ENCODE measurements at regions not wholly inside any gene's neighbourhood (a gene's known extent, or its start where the extent isn't known, plus 50 kb on each side); places are given as distances from the start of the nearest gene placed in this dataset.
A peak's percentile ranks its signal among the peaks of the same experiment; 100 is the strongest.
"Not testable (repeated sequence)": the region's sequence is repeated elsewhere in the genome, so short reads cannot be mapped to it uniquely, and the experiment has no call there.

GRCh38 chr5:21494033-21494432, 1359.1 kb downstream of the CDH12 start:
- H3K4me3 ChIP-seq (replicated peaks in 1 of 2; ENCODE audit: low read depth in 2 of 2, low read length in 2 of 2): not testable (repeated sequence)

GRCh38 chr5:21491182-21491581, 1362.0 kb downstream of the CDH12 start:
- DNase-seq (ENCODE audit: low read depth in 2 of 2); H3K4me3 ChIP-seq (replicated peaks in 1 of 2; ENCODE audit: low read depth in 2 of 2, low read length in 2 of 2): not testable (repeated sequence)

More at GRCh38 chr5:21494033-21494432, 1359.1 kb downstream of the CDH12 start:
- not testable (repeated sequence) for DNase-seq (ENCODE audit: low read depth in 2 of 2)

- DNase-seq (ENCODE audit: low read depth in 2 of 2); H3K4me3 ChIP-seq (replicated peaks in 1 of 2; ENCODE audit: low read depth in 2 of 2, low read length in 2 of 2): not testable (repeated sequence)
Measured at GRCh38 chr5:21488828-21489227, 1364.3 kb downstream of the CDH12 start.

GRCh38 chr5:21485458-21486000, 1367.6 kb downstream of the CDH12 start:
- peak; percentile 13 for TF ChIP-seq CTCF (IDR thresholded peaks at IDR 0.05; ENCODE audit: low read depth, low read length)
- peak in 1 of 2 donors; percentile 7 for DNase-seq (ENCODE audit: low read depth in 2 of 2)
- not testable (repeated sequence) for H3K4me3 ChIP-seq (replicated peaks in 1 of 2; ENCODE audit: low read depth in 2 of 2, low read length in 2 of 2)

GRCh38 chr5:21484498-21484889, 1368.7 kb downstream of the CDH12 start:
- H3K4me3 ChIP-seq (replicated peaks in 1 of 2; ENCODE audit: low read depth in 2 of 2, low read length in 2 of 2); DNase-seq (ENCODE audit: low read depth in 2 of 2): not testable (repeated sequence)

- H3K4me3 ChIP-seq (replicated peaks in 1 of 2; ENCODE audit: low read depth in 2 of 2, low read length in 2 of 2); DNase-seq (ENCODE audit: low read depth in 2 of 2): not testable (repeated sequence)
Measured at GRCh38 chr5:21483790-21484497, 1369.2 kb downstream of the CDH12 start.

- not testable (repeated sequence) for H3K4me3 ChIP-seq (replicated peaks in 1 of 2; ENCODE audit: low read depth in 2 of 2, low read length in 2 of 2); DNase-seq (ENCODE audit: low read depth in 2 of 2)
Measured at GRCh38 chr5:21482983-21483650, 1370.0 kb downstream of the CDH12 start.

- not testable (repeated sequence) for DNase-seq (ENCODE audit: low read depth in 2 of 2); H3K4me3 ChIP-seq (replicated peaks in 1 of 2; ENCODE audit: low read depth in 2 of 2, low read length in 2 of 2)
Measured at GRCh38 chr5:21482522-21482921, 1370.6 kb downstream of the CDH12 start.

- H3K4me3 ChIP-seq (replicated peaks in 1 of 2; ENCODE audit: low read depth in 2 of 2, low read length in 2 of 2); DNase-seq (ENCODE audit: low read depth in 2 of 2): not testable (repeated sequence)
Measured at GRCh38 chr5:21481320-21482270, 1371.5 kb downstream of the CDH12 start.

- DNase-seq (ENCODE audit: low read depth in 2 of 2); H3K4me3 ChIP-seq (replicated peaks in 1 of 2; ENCODE audit: low read depth in 2 of 2, low read length in 2 of 2): not testable (repeated sequence)
Measured at GRCh38 chr5:21480054-21480453, 1373.1 kb downstream of the CDH12 start.

- not testable (repeated sequence) for H3K4me3 ChIP-seq (replicated peaks in 1 of 2; ENCODE audit: low read depth in 2 of 2, low read length in 2 of 2); DNase-seq (ENCODE audit: low read depth in 2 of 2)
Measured at GRCh38 chr5:21473981-21474380, 1379.2 kb downstream of the CDH12 start.

- H3K4me3 ChIP-seq (replicated peaks in 1 of 2; ENCODE audit: low read depth in 2 of 2, low read length in 2 of 2); DNase-seq (ENCODE audit: low read depth in 2 of 2): not testable (repeated sequence)
Measured at GRCh38 chr5:21473436-21473835, 1379.7 kb downstream of the CDH12 start.

- H3K4me3 ChIP-seq (replicated peaks in 1 of 2; ENCODE audit: low read depth in 2 of 2, low read length in 2 of 2); DNase-seq (ENCODE audit: low read depth in 2 of 2): not testable (repeated sequence)
Measured at GRCh38 chr5:21471691-21472090, 1381.5 kb downstream of the CDH12 start.
